ENCODE measurements at regions not wholly inside any gene's neighbourhood (a gene's known extent, or its start where the extent isn't known, plus 50 kb on each side); places are given as distances from the start of the nearest gene placed in this dataset.

GRCh38 chr14:104284107-104284592 lies 145.8 kb downstream of the KIF26A start:
- Histone ChIP-seq H3K4me1 (ENCODE audit: control insufficient read depth, insufficient read depth, low read length) (peaks cover 9% of the 10 kb centered on the region), H3K27ac (ENCODE audit: low read depth, low read length) (peak overlapping the region; percentile 85), H3K9ac (ENCODE audit: low read length) (no peak overlapping the region), H3K27me3 (ENCODE audit: control insufficient read depth, insufficient read depth, low read length) (no peaks in the 10 kb centered on the region), H3K4me3 (ENCODE audit: low read length) (no peak overlapping the region), H3K36me3 (ENCODE audit: control insufficient read depth, insufficient read depth, low read length) (no peaks in the 10 kb centered on the region)

DNA sequence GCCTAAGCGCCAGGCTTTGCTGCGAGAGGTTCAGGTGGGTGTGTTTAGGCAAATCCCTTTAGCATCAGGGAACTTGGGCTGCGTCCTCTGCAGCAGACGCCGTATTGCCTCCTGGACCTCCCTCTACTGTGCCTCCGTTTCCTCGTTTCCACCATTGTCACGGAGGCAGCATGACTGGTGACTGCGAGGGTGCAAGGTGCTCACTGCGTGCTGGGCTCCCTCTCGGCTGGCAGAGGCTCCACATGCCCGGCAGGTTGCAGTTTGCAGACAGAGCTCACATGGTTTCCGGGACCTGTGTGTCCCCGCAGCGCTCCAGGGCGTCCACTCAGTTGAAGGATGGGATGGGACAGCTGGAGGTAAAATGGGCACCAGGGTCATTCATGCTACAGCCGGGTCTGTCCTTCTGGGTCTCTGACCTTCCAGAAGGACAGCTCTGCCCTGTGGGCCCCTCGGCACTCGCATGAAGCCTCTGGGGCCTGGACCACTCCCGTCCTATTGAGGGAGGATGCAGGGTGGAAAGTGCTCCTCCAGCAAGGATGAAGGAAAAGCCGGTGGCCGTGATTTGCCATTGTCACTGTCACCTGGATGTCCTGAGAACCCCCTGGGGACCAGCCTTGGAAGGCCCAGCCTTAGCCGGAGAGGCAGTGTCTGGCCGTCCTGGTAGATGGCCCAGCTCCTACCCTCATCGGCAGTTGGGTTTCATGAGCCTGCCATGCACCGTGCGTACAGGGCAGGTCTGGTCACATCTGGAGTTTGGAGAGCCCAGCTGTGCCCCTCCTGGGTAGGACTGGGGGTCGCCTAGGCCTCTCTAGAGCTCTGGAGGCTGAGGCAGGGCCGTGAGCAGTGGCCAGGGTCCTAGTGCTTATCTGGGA lies 146.5 kb downstream of the KIF26A start:
- Histone ChIP-seq H3K27me3 (ENCODE audit: control insufficient read depth, insufficient read depth, low read length) (no peaks in the 10 kb centered on the region), H3K4me3 (ENCODE audit: low read length) (no peak overlapping the region), H3K27ac (ENCODE audit: low read depth, low read length) (peak overlapping the region; percentile 85), H3K4me1 (ENCODE audit: control insufficient read depth, insufficient read depth, low read length) (peaks cover 9% of the 10 kb centered on the region), H3K9ac (ENCODE audit: low read length) (no peak overlapping the region), H3K36me3 (ENCODE audit: control insufficient read depth, insufficient read depth, low read length) (no peaks in the 10 kb centered on the region)

GRCh38 chr14:104285508-104285840 lies 147.1 kb downstream of the KIF26A start:
- H3K36me3 ChIP-seq (ENCODE audit: control insufficient read depth, insufficient read depth, low read length) = no peaks in the 10 kb centered on the region
- no peak overlapping the region for H3K9ac ChIP-seq (ENCODE audit: low read length)
- no peaks in the 10 kb centered on the region for H3K27me3 ChIP-seq (ENCODE audit: control insufficient read depth, insufficient read depth, low read length)
- H3K4me3 ChIP-seq (ENCODE audit: low read length) = no peak overlapping the region
- H3K27ac ChIP-seq (ENCODE audit: low read depth, low read length) = no peak overlapping the region
- H3K4me1 ChIP-seq (ENCODE audit: control insufficient read depth, insufficient read depth, low read length) = peaks cover 9% of the 10 kb centered on the region

DNA sequence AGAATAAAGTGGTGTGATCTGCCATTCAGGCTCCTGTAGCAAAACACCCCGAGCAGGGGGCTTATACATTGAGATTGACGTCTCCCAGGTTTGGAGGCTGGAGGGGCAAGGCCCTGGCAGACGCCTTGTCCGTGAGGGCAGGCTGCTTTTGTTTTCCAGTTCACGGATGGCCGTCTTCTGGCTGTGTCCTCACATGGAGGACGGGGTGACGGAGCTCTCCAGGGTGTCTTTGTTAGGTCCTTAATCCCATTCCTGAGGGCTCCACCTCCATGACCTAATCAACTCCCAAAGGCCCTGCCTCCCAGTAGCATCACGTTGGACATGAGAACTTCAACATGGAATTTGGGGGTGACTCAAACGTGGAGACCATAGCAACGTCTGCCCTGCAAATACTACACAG lies 147.7 kb downstream of the KIF26A start:
- H3K4me3 ChIP-seq (ENCODE audit: low read length) = no peak overlapping the region
- peaks cover 9% of the 10 kb centered on the region for H3K4me1 ChIP-seq (ENCODE audit: control insufficient read depth, insufficient read depth, low read length)
- no peak overlapping the region for H3K9ac ChIP-seq (ENCODE audit: low read length)
- H3K27me3 ChIP-seq (ENCODE audit: control insufficient read depth, insufficient read depth, low read length) = no peaks in the 10 kb centered on the region
- no peaks in the 10 kb centered on the region for H3K36me3 ChIP-seq (ENCODE audit: control insufficient read depth, insufficient read depth, low read length)
- no peak overlapping the region for H3K27ac ChIP-seq (ENCODE audit: low read depth, low read length)

DNA sequence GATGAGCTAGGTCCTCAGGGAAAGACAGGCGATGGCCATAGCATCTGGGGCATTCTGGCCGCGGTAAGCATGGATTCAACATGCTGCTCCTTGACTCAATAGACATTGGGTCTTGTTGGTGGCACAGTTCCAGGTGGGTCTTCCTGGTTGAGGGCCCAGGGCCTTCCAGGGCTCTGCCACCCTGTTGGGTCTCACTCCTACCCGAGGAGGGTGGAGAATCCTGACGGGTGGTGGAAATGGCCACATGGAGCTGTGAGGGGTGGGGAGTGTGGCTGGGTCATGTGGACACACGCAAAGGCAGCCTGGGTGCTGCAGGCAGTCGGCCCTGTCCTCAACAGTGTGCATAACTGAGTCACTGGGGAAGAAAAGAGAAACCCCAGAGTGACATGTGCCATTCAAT lies 148.1 kb downstream of the KIF26A start:
- Histone ChIP-seq H3K27ac (ENCODE audit: low read depth, low read length) (no peak overlapping the region), H3K4me1 (ENCODE audit: control insufficient read depth, insufficient read depth, low read length) (peaks cover 9% of the 10 kb centered on the region), H3K36me3 (ENCODE audit: control insufficient read depth, insufficient read depth, low read length) (no peaks in the 10 kb centered on the region), H3K9ac (ENCODE audit: low read length) (no peak overlapping the region), H3K27me3 (ENCODE audit: control insufficient read depth, insufficient read depth, low read length) (no peaks in the 10 kb centered on the region), H3K4me3 (ENCODE audit: low read length) (no peak overlapping the region)

GRCh38 chr14:104287301-104288009 lies 149.1 kb downstream of the KIF26A start:
- H3K9ac ChIP-seq (ENCODE audit: low read length) = no peak overlapping the region
- H3K4me1 ChIP-seq (ENCODE audit: control insufficient read depth, insufficient read depth, low read length) = peaks cover 8% of the 10 kb centered on the region
- no peak overlapping the region for H3K4me3 ChIP-seq (ENCODE audit: low read length)
- no peaks in the 10 kb centered on the region for H3K27me3 ChIP-seq (ENCODE audit: control insufficient read depth, insufficient read depth, low read length)
- no peak overlapping the region for H3K27ac ChIP-seq (ENCODE audit: low read depth, low read length)
- H3K36me3 ChIP-seq (ENCODE audit: control insufficient read depth, insufficient read depth, low read length) = no peaks in the 10 kb centered on the region

DNA sequence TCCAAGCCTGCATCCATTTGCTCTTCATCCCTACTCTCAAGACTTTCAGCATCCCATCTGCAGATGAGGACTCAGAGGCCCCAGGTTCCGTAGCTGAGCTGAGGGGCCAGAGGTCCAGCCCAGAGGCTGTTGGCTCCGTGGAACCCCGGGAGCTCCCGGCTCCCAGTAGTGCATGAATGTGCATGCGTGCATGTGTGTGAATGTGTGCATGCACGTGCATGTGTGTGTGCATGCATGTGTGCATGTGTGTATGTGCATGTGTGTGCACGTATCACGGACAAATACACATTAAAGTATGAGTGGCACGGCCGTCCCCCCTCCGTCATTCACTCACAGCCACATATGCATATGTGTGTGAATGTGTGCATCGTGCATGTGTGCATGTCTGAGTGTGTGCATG lies 149.9 kb downstream of the KIF26A start:
- peaks cover 4% of the 10 kb centered on the region for H3K4me1 ChIP-seq (ENCODE audit: control insufficient read depth, insufficient read depth, low read length)
- H3K36me3 ChIP-seq (ENCODE audit: control insufficient read depth, insufficient read depth, low read length) = no peaks in the 10 kb centered on the region
- no peak overlapping the region for H3K27ac ChIP-seq (ENCODE audit: low read depth, low read length)
- H3K4me3 ChIP-seq (ENCODE audit: low read length) = no peak overlapping the region
- H3K9ac ChIP-seq (ENCODE audit: low read length) = no peak overlapping the region
- H3K27me3 ChIP-seq (ENCODE audit: control insufficient read depth, insufficient read depth, low read length) = no peaks in the 10 kb centered on the region

- Histone ChIP-seq H3K27me3 (ENCODE audit: control insufficient read depth, insufficient read depth, low read length) (no peaks in the 10 kb centered on the region), H3K27ac (ENCODE audit: low read depth, low read length) (no peak overlapping the region), H3K4me1 (ENCODE audit: control insufficient read depth, insufficient read depth, low read length) (no peaks in the 10 kb centered on the region)
Observed at GRCh38 chr14:104289507-104289906, 151.1 kb downstream of the KIF26A start.

DNA sequence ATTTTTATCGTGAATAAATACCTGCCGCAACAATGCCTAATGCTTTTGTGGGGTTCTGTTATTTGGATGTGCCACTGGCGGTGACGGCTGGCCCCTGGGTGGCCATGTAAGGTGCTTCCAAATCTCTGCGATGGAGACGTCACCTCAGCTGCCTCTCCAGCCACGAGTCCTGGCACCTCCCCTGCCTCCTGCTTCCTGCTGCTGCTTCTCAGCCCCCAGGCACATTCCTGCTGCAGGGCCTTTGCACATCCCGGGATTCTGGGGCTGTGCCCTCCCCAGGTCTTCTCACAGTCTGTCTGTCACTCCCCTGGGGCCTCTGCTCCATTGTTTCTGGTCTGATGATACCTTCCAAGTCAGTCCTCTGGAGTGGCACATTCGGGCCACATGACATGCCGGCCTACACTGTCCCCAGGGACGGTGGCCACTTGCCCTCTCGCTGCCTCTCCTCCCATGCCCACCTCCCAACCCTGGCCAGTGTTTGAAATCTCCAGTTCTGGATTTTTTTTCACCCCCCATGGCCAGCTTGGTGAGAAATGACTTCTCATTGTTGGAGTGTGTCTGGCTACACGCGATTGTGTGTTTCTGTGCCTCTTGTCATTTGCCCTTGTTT lies 151.8 kb downstream of the KIF26A start:
- no peak overlapping the region for H3K9ac ChIP-seq (ENCODE audit: low read length)
- no peak overlapping the region for H3K27ac ChIP-seq (ENCODE audit: low read depth, low read length)
- no peaks in the 10 kb centered on the region for H3K4me1 ChIP-seq (ENCODE audit: control insufficient read depth, insufficient read depth, low read length)
- H3K27me3 ChIP-seq (ENCODE audit: control insufficient read depth, insufficient read depth, low read length) = no peaks in the 10 kb centered on the region
- H3K36me3 ChIP-seq (ENCODE audit: control insufficient read depth, insufficient read depth, low read length) = no peaks in the 10 kb centered on the region
- no peak overlapping the region for H3K4me3 ChIP-seq (ENCODE audit: low read length)

More at GRCh38 chr14:104289507-104289906, 151.1 kb downstream of the KIF26A start:
- H3K4me3 ChIP-seq (ENCODE audit: low read length) = no peak overlapping the region
- no peak overlapping the region for H3K9ac ChIP-seq (ENCODE audit: low read length)
- no peaks in the 10 kb centered on the region for H3K36me3 ChIP-seq (ENCODE audit: control insufficient read depth, insufficient read depth, low read length)

GRCh38 chr14:104290756-104291122 lies 152.4 kb downstream of the KIF26A start:
- no peaks in the 10 kb centered on the region for H3K36me3 ChIP-seq (ENCODE audit: control insufficient read depth, insufficient read depth, low read length)
- no peaks in the 10 kb centered on the region for H3K4me1 ChIP-seq (ENCODE audit: control insufficient read depth, insufficient read depth, low read length)
- H3K27ac ChIP-seq (ENCODE audit: low read depth, low read length) = no peak overlapping the region
- no peak overlapping the region for H3K9ac ChIP-seq (ENCODE audit: low read length)
- no peak overlapping the region for H3K4me3 ChIP-seq (ENCODE audit: low read length)
- H3K27me3 ChIP-seq (ENCODE audit: control insufficient read depth, insufficient read depth, low read length) = no peaks in the 10 kb centered on the region

GRCh38 chr14:104291123-104292000 lies 153.0 kb downstream of the KIF26A start:
- H3K4me1 ChIP-seq (ENCODE audit: control insufficient read depth, insufficient read depth, low read length) = no peaks in the 10 kb centered on the region
- no peak overlapping the region for H3K4me3 ChIP-seq (ENCODE audit: low read length)
- H3K27ac ChIP-seq (ENCODE audit: low read depth, low read length) = no peak overlapping the region
- no peaks in the 10 kb centered on the region for H3K27me3 ChIP-seq (ENCODE audit: control insufficient read depth, insufficient read depth, low read length)
- no peaks in the 10 kb centered on the region for H3K36me3 ChIP-seq (ENCODE audit: control insufficient read depth, insufficient read depth, low read length)
- no peak overlapping the region for H3K9ac ChIP-seq (ENCODE audit: low read length)

Measured in rectal smooth muscle tissue (tissue), 1 donor.